HG03457 (cell line): ENCODE measurements at regions not wholly inside any gene's neighbourhood (a gene's known extent, or its start where the extent isn't known, plus 50 kb on each side); places are given as distances from the start of the nearest gene placed in this dataset.
"Not testable (repeated sequence)": the region's sequence is repeated elsewhere in the genome, so short reads cannot be mapped to it uniquely, and the experiment has no call there.

Source experiments
- ATAC-seq: cut with Tn5 transposase; IDR thresholded peaks from one replicate; pipeline ENCODE4 v1.9.1; 2021; ENCODE audit warnings: moderate number of reproducible peaks; ENCODE audit not compliant: unreplicated experiment

- ATAC-seq = no peak
Measured at GRCh38 chr9:102514541-102514940, 480.6 kb upstream of the CYLC2 start.

GRCh38 chr9:102507044-102507687, 488.0 kb upstream of the CYLC2 start:
- ATAC-seq = no peak

GRCh38 chr9:102506406-102506805, 488.7 kb upstream of the CYLC2 start:
- no peak for ATAC-seq

GRCh38 chr9:102499468-102499867, 495.7 kb upstream of the CYLC2 start:
- no peak for ATAC-seq

GRCh38 chr9:102497709-102498108, 497.4 kb upstream of the CYLC2 start:
- no peak for ATAC-seq

- ATAC-seq = not testable (repeated sequence)
Measured at GRCh38 chr9:102486976-102487375, 508.2 kb upstream of the CYLC2 start.

GRCh38 chr9:102483651-102484050, 511.5 kb upstream of the CYLC2 start:
- no peak for ATAC-seq

GRCh38 chr9:102482776-102483175, 512.4 kb upstream of the CYLC2 start:
- ATAC-seq = no peak

- no peak for ATAC-seq
Measured at GRCh38 chr9:102479191-102479590, 515.9 kb upstream of the CYLC2 start.

- ATAC-seq = no peak
Measured at GRCh38 chr9:102474357-102474756, 520.8 kb upstream of the CYLC2 start.

GRCh38 chr9:102469430-102469829, 525.7 kb upstream of the CYLC2 start:
- ATAC-seq = not testable (repeated sequence)

- ATAC-seq = no peak
Measured at GRCh38 chr9:102461156-102461819, 533.8 kb upstream of the CYLC2 start.

GRCh38 chr9:102459828-102460227, 535.3 kb upstream of the CYLC2 start:
- ATAC-seq = no peak

GRCh38 chr9:102456562-102456961, 538.6 kb upstream of the CYLC2 start:
- no peak for ATAC-seq

GRCh38 chr9:102445906-102446305, 549.2 kb upstream of the CYLC2 start:
- no peak for ATAC-seq

GRCh38 chr9:102445181-102445747, 549.9 kb upstream of the CYLC2 start:
- ATAC-seq = no peak

GRCh38 chr9:102439583-102439982, 555.5 kb upstream of the CYLC2 start:
- ATAC-seq = no peak

- ATAC-seq = not testable (repeated sequence)
Measured at GRCh38 chr9:102436599-102436998, 558.5 kb upstream of the CYLC2 start.

GRCh38 chr9:102435427-102435826, 559.7 kb upstream of the CYLC2 start:
- ATAC-seq = no peak

- no peak for ATAC-seq
Measured at GRCh38 chr9:102434545-102434944, 560.6 kb upstream of the CYLC2 start.

GRCh38 chr9:102428305-102428704, 566.8 kb upstream of the CYLC2 start:
- no peak for ATAC-seq

- ATAC-seq = not testable (repeated sequence)
Measured at GRCh38 chr9:102416251-102416650, 578.9 kb upstream of the CYLC2 start.
